ENCODE measurements at regions not wholly inside any gene's neighbourhood (a gene's known extent, or its start where the extent isn't known, plus 50 kb on each side); places are given as distances from the start of the nearest gene placed in this dataset.

DNA sequence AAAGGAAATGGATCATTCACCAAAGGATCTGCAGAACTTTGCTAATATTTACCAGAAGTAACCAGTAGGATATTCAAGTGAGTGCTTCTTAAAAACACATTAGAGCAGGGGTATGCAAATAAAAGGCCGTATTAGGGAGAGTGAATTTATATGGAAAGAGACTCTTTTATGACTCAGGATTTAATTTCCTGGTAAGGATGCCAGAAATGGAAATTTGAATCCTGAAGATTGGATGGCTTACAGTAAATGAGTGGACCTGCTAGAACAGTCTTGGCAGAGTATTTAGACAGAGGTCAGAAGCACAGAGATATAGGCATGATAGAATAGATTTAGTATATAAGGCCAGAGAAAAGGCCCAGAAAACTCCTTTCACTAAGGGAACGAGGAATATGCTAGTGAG is 201.6 kb downstream of the SLITRK5 start:
- Histone ChIP-seq H3K4me3 (no peak overlapping the region), H3K9me3 (no peaks in the 10 kb centered on the region), H3K4me1 (ENCODE audit: low read depth) (no peaks in the 10 kb centered on the region), H3K36me3 (ENCODE audit: low read depth) (no peaks in the 10 kb centered on the region)
- TF ChIP-seq, protein P1, sequence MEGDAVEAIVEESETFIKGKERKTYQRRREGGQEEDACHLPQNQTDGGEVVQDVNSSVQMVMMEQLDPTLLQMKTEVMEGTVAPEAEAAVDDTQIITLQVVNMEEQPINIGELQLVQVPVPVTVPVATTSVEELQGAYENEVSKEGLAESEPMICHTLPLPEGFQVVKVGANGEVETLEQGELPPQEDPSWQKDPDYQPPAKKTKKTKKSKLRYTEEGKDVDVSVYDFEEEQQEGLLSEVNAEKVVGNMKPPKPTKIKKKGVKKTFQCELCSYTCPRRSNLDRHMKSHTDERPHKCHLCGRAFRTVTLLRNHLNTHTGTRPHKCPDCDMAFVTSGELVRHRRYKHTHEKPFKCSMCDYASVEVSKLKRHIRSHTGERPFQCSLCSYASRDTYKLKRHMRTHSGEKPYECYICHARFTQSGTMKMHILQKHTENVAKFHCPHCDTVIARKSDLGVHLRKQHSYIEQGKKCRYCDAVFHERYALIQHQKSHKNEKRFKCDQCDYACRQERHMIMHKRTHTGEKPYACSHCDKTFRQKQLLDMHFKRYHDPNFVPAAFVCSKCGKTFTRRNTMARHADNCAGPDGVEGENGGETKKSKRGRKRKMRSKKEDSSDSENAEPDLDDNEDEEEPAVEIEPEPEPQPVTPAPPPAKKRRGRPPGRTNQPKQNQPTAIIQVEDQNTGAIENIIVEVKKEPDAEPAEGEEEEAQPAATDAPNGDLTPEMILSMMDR (IDR thresholded peaks at IDR 0.05): no peak
- no peak for DNase-seq
- no peak for ATAC-seq
- intact Hi-C loops (cut with DNase I, micrococcal nuclease): no loop called here

GRCh38 chr13:87877477-87877876 is 206.3 kb downstream of the SLITRK5 start:
- no peaks in the 10 kb centered on the region for H3K9me3 ChIP-seq
- no peak for ATAC-seq
- intact Hi-C loops (cut with DNase I, micrococcal nuclease): no loop called here
- H3K36me3 ChIP-seq (ENCODE audit: low read depth): no peaks in the 10 kb centered on the region
- H3K4me1 ChIP-seq (ENCODE audit: low read depth): no peaks in the 10 kb centered on the region
- DNase-seq: no peak
- TF ChIP-seq, protein P1 (IDR thresholded peaks at IDR 0.05): no peak
- no peak overlapping the region for H3K4me3 ChIP-seq

- intact Hi-C loops (cut with DNase I, micrococcal nuclease): no loop called here
- H3K4me1 ChIP-seq (ENCODE audit: low read depth): no peaks in the 10 kb centered on the region
- no peaks in the 10 kb centered on the region for H3K36me3 ChIP-seq (ENCODE audit: low read depth)
- no peak for DNase-seq
- no peaks in the 10 kb centered on the region for H3K9me3 ChIP-seq
- no peak overlapping the region for H3K4me3 ChIP-seq
- no peak for ATAC-seq
- TF ChIP-seq, protein P1 (IDR thresholded peaks at IDR 0.05): no peak
Measured at GRCh38 chr13:87878706-87879105, 207.5 kb downstream of the SLITRK5 start.

- intact Hi-C loops (cut with DNase I, micrococcal nuclease): no loop called here
- Histone ChIP-seq H3K9me3 (no peaks in the 10 kb centered on the region), H3K36me3 (ENCODE audit: low read depth) (no peaks in the 10 kb centered on the region), H3K4me1 (ENCODE audit: low read depth) (no peaks in the 10 kb centered on the region), H3K4me3 (no peak overlapping the region)
- DNase-seq: no peak
- no peak for ATAC-seq
- TF ChIP-seq, protein P1 (IDR thresholded peaks at IDR 0.05): no peak
Measured at GRCh38 chr13:87884884-87885283, 213.7 kb downstream of the SLITRK5 start.

DNA sequence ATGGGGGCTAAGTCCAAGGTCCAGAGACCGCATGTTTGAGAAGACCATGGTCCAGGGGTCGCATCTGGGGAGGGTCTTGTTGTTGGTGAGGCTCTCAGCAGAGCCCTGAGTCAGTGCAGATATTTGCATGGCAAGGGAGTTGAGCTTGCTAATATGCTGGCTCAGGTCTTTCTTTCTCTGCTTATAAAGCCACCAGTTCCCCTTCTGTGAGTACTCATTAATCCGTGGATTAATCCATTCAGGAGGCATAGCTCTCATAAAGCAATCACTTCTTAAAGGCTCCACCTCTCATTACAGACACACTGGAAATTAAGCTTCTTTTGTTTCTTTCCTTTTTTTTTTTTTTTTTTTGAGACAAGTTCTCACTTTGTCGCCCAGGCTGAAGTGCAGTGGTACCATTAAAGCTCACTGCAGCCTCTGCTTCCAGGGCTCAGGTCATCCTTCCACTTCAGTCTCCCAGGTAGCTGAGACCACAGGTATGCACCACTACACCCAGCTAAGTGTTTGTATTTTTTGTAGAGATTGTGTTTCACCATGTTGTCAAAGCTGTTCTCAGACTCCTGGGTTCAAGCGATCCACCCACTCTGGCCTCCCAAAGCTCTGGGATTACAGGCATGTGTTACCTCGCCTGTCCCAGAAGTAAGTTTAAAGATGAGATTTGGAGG is 216.4 kb downstream of the SLITRK5 start:
- intact Hi-C loops (cut with DNase I, micrococcal nuclease): no loop called here
- no peaks in the 10 kb centered on the region for H3K36me3 ChIP-seq (ENCODE audit: low read depth)
- no peak overlapping the region for H3K4me3 ChIP-seq
- TF ChIP-seq, protein P1 (IDR thresholded peaks at IDR 0.05): no peak
- DNase-seq (no peak), ATAC-seq (no peak)
- H3K9me3 ChIP-seq: no peaks in the 10 kb centered on the region
- H3K4me1 ChIP-seq (ENCODE audit: low read depth): no peaks in the 10 kb centered on the region

GRCh38 chr13:87889254-87889653 is 218.1 kb downstream of the SLITRK5 start:
- DNase-seq (no peak), ATAC-seq (no peak)
- H3K4me1 ChIP-seq (ENCODE audit: low read depth): no peaks in the 10 kb centered on the region
- no peak overlapping the region for H3K4me3 ChIP-seq
- TF ChIP-seq, protein P1 (IDR thresholded peaks at IDR 0.05): no peak
- no peaks in the 10 kb centered on the region for H3K9me3 ChIP-seq
- no peaks in the 10 kb centered on the region for H3K36me3 ChIP-seq (ENCODE audit: low read depth)
- intact Hi-C loops (cut with DNase I, micrococcal nuclease): no loop called here
